ENCODE measurements at regions not wholly inside any gene's neighbourhood (a gene's known extent, or its start where the extent isn't known, plus 50 kb on each side); places are given as distances from the start of the nearest gene placed in this dataset.
A peak's percentile ranks its signal among the peaks of the same experiment; 100 is the strongest.

GRCh38 chr7:10802526-10802925 lies 171.1 kb upstream of the PHF14 start:
- TF ChIP-seq CTCF (optimal IDR thresholded peaks at IDR 0.05 in 1 of 3, IDR thresholded peaks at IDR 0.05 in 1 of 3, conservative IDR thresholded peaks at IDR 0.05 in 1 of 3; ENCODE audit: extremely low read depth in 1 of 3, insufficient read depth in 2 of 3, low read length in 3 of 3) (peak in 1 of 3 experiments; percentile 30), EZH2 (IDR thresholded peaks at IDR 0.05; ENCODE audit: low read length) (no peak)
- Histone ChIP-seq H3K79me2 (ENCODE audit: control insufficient read depth, insufficient read depth, low read length) (no peaks in the 10 kb centered on the region), H4K20me1 (ENCODE audit: control insufficient read depth, extremely low read depth, insufficient read depth, low read length) (no peaks in the 10 kb centered on the region), H3K4me3 (ENCODE audit: control insufficient read depth in 2 of 3, extremely low read depth in 1 of 3, insufficient read depth in 2 of 3, low read depth in 1 of 3, low read length in 3 of 3) (no peak overlapping the region), H3K4me1 (ENCODE audit: control insufficient read depth, extremely low read depth, insufficient read depth, low read length) (peaks cover 19% of the 10 kb centered on the region), H3K27ac (ENCODE audit: control insufficient read depth, insufficient read depth, low read length) (peak overlapping the region; percentile 29), H3K4me2 (ENCODE audit: control insufficient read depth, extremely low read depth, insufficient read depth, low read depth, low read length) (peak overlapping the region; percentile 52), H3K9ac (ENCODE audit: control insufficient read depth, extremely low read depth, insufficient read depth, low read length) (peak overlapping the region; percentile 26), H3K36me3 (ENCODE audit: control insufficient read depth in 2 of 2, extremely low read depth in 1 of 2, insufficient read depth in 2 of 2, low read length in 2 of 2) (no peaks in the 10 kb centered on the region), H3K27me3 (ENCODE audit: control insufficient read depth, extremely low read depth, insufficient read depth, low read length) (no peaks in the 10 kb centered on the region), H3K9me3 (ENCODE audit: control insufficient read depth, low read depth, low read length) (no peaks in the 10 kb centered on the region), H2AFZ (ENCODE audit: control insufficient read depth, low read length) (peak overlapping the region; percentile 88), H3K9me1 (ENCODE audit: control insufficient read depth, extremely low read depth, insufficient read depth, low read length) (no peaks in the 10 kb centered on the region)
- DNase-seq (ENCODE audit: low read depth, low spot score) (peak; percentile 88), FAIRE-seq (peak; percentile 96)
- dilution Hi-C loops (cut with MboI; ENCODE audit: extremely low pct_ligation_motif_present, low sequenced_read_pairs): no loop called here

GRCh38 chr7:10803720-10804119 lies 170.0 kb upstream of the PHF14 start:
- H3K27ac ChIP-seq (ENCODE audit: control insufficient read depth, insufficient read depth, low read length): no peak overlapping the region
- no peak overlapping the region for H2AFZ ChIP-seq (ENCODE audit: control insufficient read depth, low read length)
- no peaks in the 10 kb centered on the region for H3K9me3 ChIP-seq (ENCODE audit: control insufficient read depth, low read depth, low read length)
- H3K27me3 ChIP-seq (ENCODE audit: control insufficient read depth, extremely low read depth, insufficient read depth, low read length): no peaks in the 10 kb centered on the region
- H3K9me1 ChIP-seq (ENCODE audit: control insufficient read depth, extremely low read depth, insufficient read depth, low read length): no peaks in the 10 kb centered on the region
- peaks cover 19% of the 10 kb centered on the region for H3K4me1 ChIP-seq (ENCODE audit: control insufficient read depth, extremely low read depth, insufficient read depth, low read length)
- no peaks in the 10 kb centered on the region for H3K36me3 ChIP-seq (ENCODE audit: control insufficient read depth in 2 of 2, extremely low read depth in 1 of 2, insufficient read depth in 2 of 2, low read length in 2 of 2)
- H3K4me2 ChIP-seq (ENCODE audit: control insufficient read depth, extremely low read depth, insufficient read depth, low read depth, low read length): no peak overlapping the region
- DNase-seq (ENCODE audit: low read depth, low spot score): no peak
- H3K79me2 ChIP-seq (ENCODE audit: control insufficient read depth, insufficient read depth, low read length): no peaks in the 10 kb centered on the region
- H3K9ac ChIP-seq (ENCODE audit: control insufficient read depth, extremely low read depth, insufficient read depth, low read length): no peak overlapping the region
- no peak for FAIRE-seq
- H3K4me3 ChIP-seq (ENCODE audit: control insufficient read depth in 2 of 3, extremely low read depth in 1 of 3, insufficient read depth in 2 of 3, low read depth in 1 of 3, low read length in 3 of 3): no peak overlapping the region
- no peaks in the 10 kb centered on the region for H4K20me1 ChIP-seq (ENCODE audit: control insufficient read depth, extremely low read depth, insufficient read depth, low read length)
- TF ChIP-seq CTCF (optimal IDR thresholded peaks at IDR 0.05 in 1 of 3, IDR thresholded peaks at IDR 0.05 in 1 of 3, conservative IDR thresholded peaks at IDR 0.05 in 1 of 3; ENCODE audit: extremely low read depth in 1 of 3, insufficient read depth in 2 of 3, low read length in 3 of 3) (no peak), EZH2 (IDR thresholded peaks at IDR 0.05; ENCODE audit: low read length) (no peak)
- dilution Hi-C loops (cut with MboI; ENCODE audit: extremely low pct_ligation_motif_present, low sequenced_read_pairs): no loop called here

Data from keratinocyte (primary cell).